ENCODE measurements at regions not wholly inside any gene's neighbourhood (a gene's known extent, or its start where the extent isn't known, plus 50 kb on each side); places are given as distances from the start of the nearest gene placed in this dataset.

DNA sequence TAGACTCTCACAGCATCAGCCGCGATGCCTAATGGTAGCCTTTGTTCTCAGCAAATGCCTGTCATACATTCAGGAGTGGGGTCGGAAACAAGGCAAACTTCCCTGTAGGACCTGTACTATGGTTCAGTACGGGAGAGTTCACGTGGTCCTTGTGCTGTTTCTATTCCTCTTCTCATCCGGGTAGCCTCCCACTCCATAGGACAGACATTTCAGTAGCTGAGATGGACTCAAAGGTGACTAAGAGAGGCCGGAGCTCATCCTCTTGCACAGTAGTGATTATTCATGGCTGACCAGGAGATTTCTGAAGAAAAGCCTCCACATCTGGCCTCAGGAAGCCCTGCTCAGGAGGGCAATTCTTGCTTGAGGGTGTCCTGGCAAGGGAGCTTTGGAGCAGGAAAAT, 117.8 kb upstream of the SPRED2 start:
- peaks cover 11% of the 10 kb centered on the region for H3K4me1 Mint-ChIP-seq (ENCODE audit: low read depth)
- H3K9me3 Mint-ChIP-seq (ENCODE audit: insufficient read depth), result no peaks in the 10 kb centered on the region
- DNase-seq (no peak), ATAC-seq (no peak)
- POLR2A ChIA-PET, result no interaction called here
- no peak overlapping the region for H3K4me3 Mint-ChIP-seq
- H3K27ac Mint-ChIP-seq, result no peak overlapping the region
- peaks cover 8% of the 10 kb centered on the region for H3K27me3 Mint-ChIP-seq (ENCODE audit: low read depth)
- no peaks in the 10 kb centered on the region for H3K36me3 Mint-ChIP-seq (ENCODE audit: low read depth)
- CTCF ChIA-PET, result interaction anchor here (1.4 to 1.5 kb wide), 2 partner anchors 15 to 363 kb away, joined by 3 read pairs; no protein-coding TSS in a partner anchor

DNA sequence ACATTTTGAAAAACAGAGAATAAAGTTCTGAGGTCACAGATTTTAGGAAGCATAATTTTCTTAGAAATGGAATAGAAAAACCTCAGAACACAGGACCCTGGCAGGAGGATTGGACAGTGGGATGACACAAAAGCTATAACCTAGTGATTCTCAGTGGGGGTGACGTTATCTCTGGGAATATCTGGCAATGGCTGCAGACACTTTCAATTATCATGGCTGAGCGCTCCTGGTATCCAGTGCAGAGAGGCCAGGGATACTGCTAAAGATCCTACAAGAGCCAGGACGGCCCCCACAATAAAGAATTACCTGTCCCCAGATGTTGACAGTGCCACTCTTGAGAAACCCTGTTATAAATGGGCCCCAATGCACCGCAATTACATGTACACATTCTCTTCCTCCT, 117.2 kb upstream of the SPRED2 start:
- Mint-ChIP-seq H3K9me3 (ENCODE audit: insufficient read depth) (no peaks in the 10 kb centered on the region), H3K27ac (no peak overlapping the region), H3K36me3 (ENCODE audit: low read depth) (no peaks in the 10 kb centered on the region), H3K27me3 (ENCODE audit: low read depth) (peaks cover 5% of the 10 kb centered on the region), H3K4me1 (ENCODE audit: low read depth) (peaks cover 6% of the 10 kb centered on the region), H3K4me3 (no peak overlapping the region)
- no peak for DNase-seq
- ATAC-seq, result no peak
- ChIA-PET POLR2A (no interaction called here), CTCF (interaction anchor here (1.4 to 1.5 kb wide), 2 partner anchors 14 to 363 kb away, joined by 3 read pairs; no protein-coding TSS in a partner anchor)

DNA sequence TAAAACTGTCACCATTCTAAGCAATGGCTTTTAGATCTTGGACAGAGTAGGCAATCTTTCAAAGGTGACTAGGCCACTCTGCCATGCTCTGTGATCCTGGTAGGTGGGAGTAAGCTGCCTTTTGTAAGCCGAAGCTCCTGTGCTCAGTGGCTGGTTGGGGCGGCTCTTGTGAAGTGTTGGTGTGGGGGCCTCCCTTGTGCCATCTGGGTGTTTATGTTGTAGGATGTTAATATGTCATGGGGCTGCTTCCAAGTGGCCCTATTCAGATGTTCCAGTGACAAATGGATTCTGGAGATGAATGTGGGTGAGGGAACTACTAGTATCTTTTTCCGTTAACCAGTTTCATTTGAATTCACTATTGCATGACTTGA, 116.8 kb upstream of the SPRED2 start:
- Mint-ChIP-seq H3K4me3 (no peak overlapping the region), H3K27ac (no peak overlapping the region), H3K36me3 (ENCODE audit: low read depth) (no peaks in the 10 kb centered on the region), H3K4me1 (ENCODE audit: low read depth) (peaks cover 3% of the 10 kb centered on the region), H3K27me3 (ENCODE audit: low read depth) (peaks cover 3% of the 10 kb centered on the region), H3K9me3 (ENCODE audit: insufficient read depth) (no peaks in the 10 kb centered on the region)
- no peak for DNase-seq
- ATAC-seq, result no peak
- POLR2A ChIA-PET, result no interaction called here
- CTCF ChIA-PET, result interaction anchor here (1.4 kb wide), 1 partner anchor 362 kb away, joined by 3 read pairs; no protein-coding TSS in a partner anchor

DNA sequence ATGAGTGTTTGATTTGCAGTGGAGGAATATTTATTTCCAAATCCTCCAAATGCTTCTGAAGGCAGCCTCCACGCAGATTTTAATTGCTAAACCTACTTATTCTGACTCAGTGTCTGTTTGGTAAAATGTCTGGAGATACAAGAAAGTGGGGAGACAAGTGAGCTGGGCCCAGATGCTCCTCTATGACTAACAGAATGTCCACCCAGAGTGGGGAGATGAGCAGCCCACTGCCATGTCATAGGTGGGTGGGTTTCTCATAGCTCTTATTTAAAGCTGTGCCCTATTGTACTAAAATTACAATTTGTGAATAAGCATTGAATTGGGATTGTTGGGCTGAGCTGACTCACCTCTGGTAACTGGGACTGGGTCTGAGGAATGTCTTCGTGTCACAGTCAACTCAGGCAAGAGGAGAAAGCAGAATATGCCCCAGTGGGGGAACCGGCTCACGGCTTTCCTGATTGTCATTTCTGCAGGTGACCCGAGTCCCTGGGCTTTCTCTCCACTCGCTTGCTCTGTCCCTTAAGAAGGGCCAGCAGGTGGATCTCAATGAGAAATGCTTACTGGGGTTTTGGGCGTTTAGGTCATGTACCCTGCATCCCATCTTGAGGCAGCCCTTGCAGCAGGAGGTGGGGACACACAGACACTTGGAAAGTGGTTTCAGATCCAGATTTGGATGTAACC, 116.3 kb upstream of the SPRED2 start:
- H3K36me3 Mint-ChIP-seq (ENCODE audit: low read depth), result no peaks in the 10 kb centered on the region
- no peak for ATAC-seq

DNA sequence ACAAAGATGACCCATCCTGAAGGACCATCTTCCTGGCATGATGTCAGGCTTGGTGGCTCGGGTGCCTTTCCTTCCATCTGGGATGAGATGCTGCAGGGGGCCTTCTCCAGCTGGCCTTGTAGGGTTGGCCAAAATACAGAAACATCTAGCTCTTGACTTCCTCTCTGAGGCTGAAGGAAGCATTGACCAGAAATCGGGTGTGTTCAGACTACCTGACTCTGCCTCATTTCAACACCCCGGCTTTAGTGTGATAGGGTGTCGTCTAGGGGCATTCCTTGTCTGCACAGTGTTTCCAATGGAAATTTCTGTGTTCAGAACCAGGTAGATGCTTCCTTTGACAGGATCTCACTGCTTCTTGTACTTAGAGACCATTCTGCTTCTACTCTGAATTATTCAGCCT, 115.7 kb upstream of the SPRED2 start:
- POLR2A ChIA-PET, result no interaction called here
- DNase-seq (no peak), ATAC-seq (no peak)
- no peaks in the 10 kb centered on the region for H3K4me1 Mint-ChIP-seq (ENCODE audit: low read depth)
- no peak overlapping the region for H3K4me3 Mint-ChIP-seq
- peaks cover 2% of the 10 kb centered on the region for H3K27me3 Mint-ChIP-seq (ENCODE audit: low read depth)
- H3K27ac Mint-ChIP-seq, result no peak overlapping the region
- CTCF ChIA-PET, result no interaction called here
- no peaks in the 10 kb centered on the region for H3K9me3 Mint-ChIP-seq (ENCODE audit: insufficient read depth)
- H3K36me3 Mint-ChIP-seq (ENCODE audit: low read depth), result no peaks in the 10 kb centered on the region

More for the DNA sequence above, 116.3 kb upstream of the SPRED2 start:
- Mint-ChIP-seq H3K27ac (no peak overlapping the region), H3K4me1 (ENCODE audit: low read depth) (peaks cover 3% of the 10 kb centered on the region), H3K9me3 (ENCODE audit: insufficient read depth) (no peaks in the 10 kb centered on the region), H3K27me3 (ENCODE audit: low read depth) (peaks cover 5% of the 10 kb centered on the region), H3K4me3 (no peak overlapping the region)
- no peak for DNase-seq
- ChIA-PET CTCF (interaction anchor here (1.4 kb wide), 1 partner anchor 362 kb away, joined by 3 read pairs; no protein-coding TSS in a partner anchor), POLR2A (no interaction called here)

DNA sequence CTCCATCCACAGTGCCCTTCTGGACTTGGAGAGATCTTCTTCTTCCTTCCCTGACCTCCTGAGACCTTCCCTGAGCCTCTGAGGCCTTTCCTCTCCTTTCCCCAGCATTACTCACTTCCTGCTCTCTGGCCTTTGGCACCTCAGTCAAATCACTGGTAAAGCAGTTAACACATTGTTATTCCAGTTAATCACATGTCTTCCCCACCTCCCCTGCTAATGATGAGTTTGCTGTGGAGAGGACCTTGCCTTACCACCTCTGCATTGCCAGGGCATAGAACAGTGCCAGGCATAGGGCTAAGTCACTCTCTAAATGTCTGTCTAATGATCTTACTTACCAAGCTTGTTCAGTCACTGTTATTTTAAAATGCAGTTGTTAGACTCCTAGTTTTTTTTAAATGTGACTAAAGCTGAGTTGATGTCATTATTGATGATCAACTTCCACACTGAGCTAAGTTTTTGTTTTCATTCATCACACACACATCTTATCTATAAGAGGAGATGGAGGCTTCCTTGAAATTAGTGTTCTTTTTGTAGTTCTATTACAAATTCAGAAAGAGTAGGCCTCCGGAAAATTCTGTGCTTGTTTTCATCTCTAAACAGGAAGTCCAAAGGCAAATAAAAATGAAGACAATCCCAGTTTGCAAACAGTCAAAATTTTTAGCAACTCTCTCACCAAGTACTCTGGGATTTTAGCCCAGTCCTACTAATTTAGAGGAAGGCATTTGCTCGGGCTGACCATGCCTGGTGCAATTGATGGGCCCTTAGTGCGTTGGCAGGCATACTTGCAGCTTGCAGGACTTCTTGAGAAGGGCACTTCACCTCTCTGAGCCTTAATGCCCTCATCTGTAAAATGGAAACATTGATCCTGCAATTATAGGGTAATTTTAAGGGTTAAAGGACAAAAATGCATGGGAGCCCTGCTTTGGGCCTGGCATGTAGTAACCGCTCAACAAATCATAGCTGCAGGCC, 113.7 kb upstream of the SPRED2 start:
- Mint-ChIP-seq H3K4me1 (ENCODE audit: low read depth) (no peaks in the 10 kb centered on the region), H3K27me3 (ENCODE audit: low read depth) (peaks cover 2% of the 10 kb centered on the region), H3K4me3 (no peak overlapping the region), H3K27ac (no peak overlapping the region), H3K9me3 (ENCODE audit: insufficient read depth) (no peaks in the 10 kb centered on the region), H3K36me3 (ENCODE audit: low read depth) (no peaks in the 10 kb centered on the region)
- ATAC-seq (no peak), DNase-seq (no peak)
- POLR2A ChIA-PET, result no interaction called here
- CTCF ChIA-PET, result no interaction called here

DNA sequence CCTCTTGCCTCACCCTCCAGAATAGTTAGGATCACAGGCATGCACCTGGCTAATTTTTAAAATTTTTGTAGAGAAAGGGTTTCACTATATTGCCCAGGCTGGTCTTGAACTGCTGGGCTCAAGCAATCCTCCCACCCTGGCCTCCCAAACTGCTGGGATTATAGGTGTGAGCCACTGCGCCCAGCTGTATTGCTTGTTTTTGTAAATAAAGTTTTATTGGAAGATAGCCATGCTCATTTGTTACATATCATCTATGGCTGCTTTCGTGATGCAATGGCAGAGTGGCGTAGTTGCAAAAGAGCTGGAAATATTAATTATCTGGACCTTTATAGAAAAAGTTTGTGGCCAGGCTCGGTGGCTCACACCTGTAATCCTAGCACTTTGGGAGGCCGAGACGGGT, 109.4 kb upstream of the SPRED2 start:
- POLR2A ChIA-PET, result no interaction called here
- CTCF ChIA-PET, result interaction anchor here (1.0 kb wide), 1 partner anchor 11 kb away, joined by 3 read pairs; no protein-coding TSS in a partner anchor
- no peaks in the 10 kb centered on the region for H3K4me1 Mint-ChIP-seq (ENCODE audit: low read depth)
- H3K9me3 Mint-ChIP-seq (ENCODE audit: insufficient read depth), result no peaks in the 10 kb centered on the region
- no peaks in the 10 kb centered on the region for H3K36me3 Mint-ChIP-seq (ENCODE audit: low read depth)
- DNase-seq, result no peak
- H3K4me3 Mint-ChIP-seq, result no peak overlapping the region
- H3K27ac Mint-ChIP-seq, result no peak overlapping the region
- peaks cover 2% of the 10 kb centered on the region for H3K27me3 Mint-ChIP-seq (ENCODE audit: low read depth)
- no peak for ATAC-seq

DNA sequence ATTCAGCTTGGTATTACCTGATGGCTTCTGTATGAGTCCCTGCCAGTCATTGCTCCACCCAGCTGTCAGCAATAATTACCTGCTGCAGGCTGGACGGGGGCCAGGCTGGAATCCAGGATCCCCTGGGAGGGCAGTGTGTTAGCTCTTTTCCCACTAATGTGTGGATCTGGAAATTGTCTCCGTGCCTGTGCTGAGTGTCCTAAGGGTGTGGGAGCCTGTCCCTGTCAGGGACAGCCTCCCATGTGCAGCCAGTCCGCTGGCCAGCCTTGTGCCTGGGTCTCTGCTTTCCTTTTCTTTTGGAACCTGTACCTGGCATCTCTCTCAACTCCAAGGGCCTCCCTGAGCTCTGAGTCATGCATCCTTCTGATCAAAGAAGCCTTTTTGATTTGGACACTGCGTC, 107.2 kb upstream of the SPRED2 start:
- no peaks in the 10 kb centered on the region for H3K9me3 Mint-ChIP-seq (ENCODE audit: insufficient read depth)
- POLR2A ChIA-PET, result no interaction called here
- H3K4me3 Mint-ChIP-seq, result no peak overlapping the region
- CTCF ChIA-PET, result no interaction called here
- peaks cover 4% of the 10 kb centered on the region for H3K27me3 Mint-ChIP-seq (ENCODE audit: low read depth)
- H3K27ac Mint-ChIP-seq, result no peak overlapping the region
- H3K36me3 Mint-ChIP-seq (ENCODE audit: low read depth), result no peaks in the 10 kb centered on the region
- ATAC-seq, result no peak
- H3K4me1 Mint-ChIP-seq (ENCODE audit: low read depth), result no peaks in the 10 kb centered on the region
- no peak for DNase-seq

DNA sequence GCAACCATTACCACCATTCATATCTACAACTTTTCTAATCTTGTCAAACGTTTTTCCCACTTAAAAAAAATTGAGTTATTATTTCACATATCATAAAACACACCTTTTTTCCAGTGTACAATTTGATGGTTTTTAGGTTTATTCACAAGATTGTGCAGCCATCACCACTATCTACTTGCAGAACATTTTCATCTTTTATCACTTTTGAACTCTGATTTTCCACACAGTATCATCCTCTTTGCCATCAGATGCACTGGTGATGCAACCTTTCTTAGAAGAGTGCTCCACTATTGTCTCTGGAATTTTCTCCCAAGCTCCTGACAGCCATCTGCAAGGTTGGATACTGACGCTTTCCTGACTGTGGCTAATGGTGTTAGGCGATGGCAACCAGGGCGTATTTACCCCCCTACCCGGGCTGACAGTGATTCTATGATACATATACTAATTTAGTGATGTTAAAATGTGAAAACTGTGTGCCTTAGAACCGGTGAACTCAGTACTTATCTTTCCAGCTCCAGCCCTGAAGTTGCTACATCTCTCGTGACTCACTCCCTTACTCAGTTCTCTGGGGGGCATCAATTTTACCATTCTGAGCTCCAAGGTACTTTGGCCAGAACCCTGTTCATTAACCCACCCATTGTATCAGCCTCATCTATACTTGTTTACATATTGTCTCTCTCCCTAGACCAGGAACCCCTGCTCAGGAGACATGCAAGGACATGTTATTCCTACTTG, 105.4 kb upstream of the SPRED2 start:
- Mint-ChIP-seq H3K4me3 (no peak overlapping the region), H3K9me3 (ENCODE audit: insufficient read depth) (no peaks in the 10 kb centered on the region), H3K36me3 (ENCODE audit: low read depth) (no peaks in the 10 kb centered on the region), H3K27ac (no peak overlapping the region), H3K27me3 (ENCODE audit: low read depth) (peaks cover 2% of the 10 kb centered on the region), H3K4me1 (ENCODE audit: low read depth) (no peaks in the 10 kb centered on the region)
- CTCF ChIA-PET, result no interaction called here
- no peak for ATAC-seq
- POLR2A ChIA-PET, result no interaction called here
- no peak for DNase-seq

DNA sequence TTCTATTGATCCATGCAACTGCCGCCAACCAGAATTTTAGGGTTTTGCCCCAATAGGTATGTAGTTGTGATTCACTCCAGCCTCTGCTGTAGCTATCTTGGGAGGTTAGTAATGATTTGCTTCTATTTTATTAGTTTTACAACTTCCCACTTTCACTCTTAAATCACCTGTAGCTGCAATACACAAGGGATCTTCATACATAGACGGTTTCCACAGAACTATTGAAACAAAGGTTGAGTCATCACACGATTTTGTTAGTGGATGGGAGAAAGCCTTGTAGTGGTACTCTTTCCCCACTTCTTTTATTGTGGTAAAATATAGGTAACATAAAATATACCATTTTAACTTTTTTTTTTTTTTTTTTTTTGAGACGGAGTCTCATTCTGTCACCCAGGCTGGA, 104.2 kb upstream of the SPRED2 start:
- ATAC-seq (no peak), DNase-seq (no peak)
- Mint-ChIP-seq H3K27me3 (ENCODE audit: low read depth) (peaks cover 2% of the 10 kb centered on the region), H3K36me3 (ENCODE audit: low read depth) (no peaks in the 10 kb centered on the region), H3K4me1 (ENCODE audit: low read depth) (no peaks in the 10 kb centered on the region), H3K27ac (no peak overlapping the region), H3K9me3 (ENCODE audit: insufficient read depth) (no peaks in the 10 kb centered on the region), H3K4me3 (no peak overlapping the region)
- CTCF ChIA-PET, result interaction anchor here (1.6 kb wide), 1 partner anchor 14 kb away, joined by 3 read pairs; no protein-coding TSS in a partner anchor
- POLR2A ChIA-PET, result no interaction called here

DNA sequence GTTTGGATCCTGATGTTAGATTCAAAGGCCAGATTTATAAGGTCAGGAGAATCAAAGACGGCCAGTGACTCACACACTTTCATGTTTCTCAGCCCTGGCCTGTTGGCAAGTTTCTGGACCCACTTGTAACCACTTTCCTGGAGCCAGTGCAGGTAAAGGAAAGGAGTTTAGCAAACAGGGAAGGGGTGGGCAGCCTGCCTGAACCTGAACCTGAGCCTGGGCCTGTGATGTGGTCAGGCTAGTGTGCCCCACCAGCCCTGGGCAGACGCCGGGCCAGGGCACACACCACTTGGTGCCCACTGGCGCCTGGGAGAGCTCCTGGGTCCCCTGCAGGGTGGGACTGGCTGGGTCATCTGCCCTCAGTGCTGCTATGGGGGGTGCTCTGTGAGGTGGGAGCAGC, 100.5 kb upstream of the SPRED2 start:
- no peak overlapping the region for H3K27ac Mint-ChIP-seq
- ChIA-PET POLR2A (no interaction called here), CTCF (no interaction called here)
- no peaks in the 10 kb centered on the region for H3K4me1 Mint-ChIP-seq (ENCODE audit: low read depth)
- H3K4me3 Mint-ChIP-seq, result no peak overlapping the region
- H3K36me3 Mint-ChIP-seq (ENCODE audit: low read depth), result no peaks in the 10 kb centered on the region
- peaks cover 14% of the 10 kb centered on the region for H3K27me3 Mint-ChIP-seq (ENCODE audit: low read depth)
- H3K9me3 Mint-ChIP-seq (ENCODE audit: insufficient read depth), result no peaks in the 10 kb centered on the region
- no peak for DNase-seq
- ATAC-seq, result no peak

DNA sequence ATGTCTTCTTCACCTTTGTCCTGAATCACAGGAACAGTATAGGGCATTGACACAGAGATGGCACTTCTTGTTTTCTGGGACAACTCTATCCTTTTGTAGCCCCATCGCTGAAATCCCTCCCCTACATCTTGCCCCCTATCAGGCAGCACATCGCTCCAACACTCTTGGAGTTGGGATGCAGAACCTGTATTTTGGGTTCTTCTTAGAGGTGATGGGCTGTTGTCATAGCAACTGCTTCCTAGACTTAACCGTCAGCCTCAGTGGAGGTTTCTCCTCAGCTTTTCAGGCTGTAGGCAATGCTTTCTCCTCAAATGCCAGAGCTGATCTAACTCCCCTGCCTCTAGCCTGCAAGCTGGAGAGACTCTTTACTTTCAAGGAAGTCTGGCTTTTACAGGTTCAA, 99.9 kb upstream of the SPRED2 start:
- H3K36me3 Mint-ChIP-seq (ENCODE audit: low read depth), result no peaks in the 10 kb centered on the region
- ATAC-seq, result no peak
- peaks cover 16% of the 10 kb centered on the region for H3K27me3 Mint-ChIP-seq (ENCODE audit: low read depth)
- CTCF ChIA-PET, result no interaction called here
- H3K4me3 Mint-ChIP-seq, result no peak overlapping the region
- no peaks in the 10 kb centered on the region for H3K9me3 Mint-ChIP-seq (ENCODE audit: insufficient read depth)
- DNase-seq, result no peak
- H3K4me1 Mint-ChIP-seq (ENCODE audit: low read depth), result no peaks in the 10 kb centered on the region
- no peak overlapping the region for H3K27ac Mint-ChIP-seq
- POLR2A ChIA-PET, result no interaction called here
